ENCODE measurements at regions not wholly inside any gene's neighbourhood (a gene's known extent, or its start where the extent isn't known, plus 50 kb on each side); places are given as distances from the start of the nearest gene placed in this dataset.
"Not testable (repeated sequence)": the region's sequence is repeated elsewhere in the genome, so short reads cannot be mapped to it uniquely, and the experiment has no call there.

- in situ Hi-C loops (cut with MboI; ENCODE audit: low sequenced_read_pairs) = no loop called here
These were observed 136.1 kb upstream of the MYO3A start for GRCh38 chr10:25797888-25798429.

DNA sequence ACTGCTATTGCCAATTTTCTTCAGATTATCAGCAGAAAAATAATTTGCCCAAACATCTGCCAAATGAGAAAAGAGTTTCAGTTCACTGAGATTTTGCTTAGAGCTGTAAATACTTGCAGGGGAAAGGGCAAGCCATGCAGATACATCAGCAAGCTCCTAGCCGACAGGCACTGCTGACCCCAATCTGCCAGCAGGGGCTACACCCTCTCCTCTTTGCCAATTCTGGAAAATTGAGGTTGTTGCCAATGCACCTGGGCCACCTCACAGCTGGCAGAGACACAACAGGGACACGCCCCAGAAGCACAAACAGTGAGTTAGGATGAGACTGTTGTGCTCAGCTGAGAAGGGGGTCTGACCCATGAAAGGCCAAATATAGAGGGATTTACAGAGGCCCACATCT, 129.5 kb upstream of the MYO3A start:
- in situ Hi-C loops (cut with MboI; ENCODE audit: low sequenced_read_pairs) = no loop called here

GRCh38 chr10:25805986-25806385, 128.0 kb upstream of the MYO3A start:
- in situ Hi-C loops (cut with MboI; ENCODE audit: low sequenced_read_pairs) = no loop called here

DNA sequence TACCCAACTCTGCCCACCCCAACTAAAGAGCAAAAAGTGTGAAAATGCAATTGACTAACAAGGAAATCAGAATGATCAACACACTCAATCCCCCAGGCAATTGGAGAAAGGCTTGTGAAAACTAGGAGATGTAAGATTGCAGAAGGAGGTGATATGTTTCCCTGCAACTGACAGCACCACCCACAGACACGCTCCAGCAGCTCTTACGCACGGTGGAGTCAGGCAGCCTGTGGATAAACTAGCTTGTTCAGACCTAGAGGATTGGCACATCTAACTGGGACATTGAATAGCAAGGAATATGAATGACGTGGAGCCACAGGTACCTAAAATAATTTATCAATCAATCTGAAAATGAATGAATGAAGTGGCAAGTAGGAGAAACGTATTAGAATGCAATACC, 125.7 kb upstream of the MYO3A start:
- in situ Hi-C loops (cut with MboI; ENCODE audit: low sequenced_read_pairs) = no loop called here

DNA sequence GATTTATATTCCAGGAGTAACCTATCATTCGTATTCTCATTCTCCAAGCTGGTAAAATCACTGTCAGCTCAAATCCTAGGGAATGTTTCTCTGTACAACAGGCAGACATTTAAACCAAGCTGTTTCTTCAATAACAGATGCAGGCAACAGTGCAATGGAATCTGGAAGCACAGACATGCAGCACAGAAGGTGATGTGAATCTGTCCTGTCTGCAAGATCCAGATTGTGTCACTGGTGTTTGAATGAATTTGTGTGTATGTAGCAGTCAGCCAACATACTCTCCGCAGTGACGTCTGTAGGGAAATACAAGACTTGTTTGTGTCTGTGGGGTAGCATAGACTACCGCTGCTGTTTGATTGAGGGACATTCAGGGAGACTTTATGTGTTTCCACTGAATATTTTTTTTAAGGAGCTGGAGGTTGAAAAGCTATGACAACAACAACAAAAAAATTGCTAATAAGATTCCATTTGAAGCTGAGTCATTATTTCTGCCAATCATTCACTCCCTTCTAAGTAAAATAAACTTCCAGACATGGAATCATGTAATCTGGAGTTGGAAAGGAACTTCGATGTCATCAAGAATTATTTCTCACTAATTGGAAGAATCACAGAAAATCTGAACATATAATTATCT, 122.9 kb upstream of the MYO3A start:
- in situ Hi-C loops (cut with MboI; ENCODE audit: low sequenced_read_pairs) = no loop called here

DNA sequence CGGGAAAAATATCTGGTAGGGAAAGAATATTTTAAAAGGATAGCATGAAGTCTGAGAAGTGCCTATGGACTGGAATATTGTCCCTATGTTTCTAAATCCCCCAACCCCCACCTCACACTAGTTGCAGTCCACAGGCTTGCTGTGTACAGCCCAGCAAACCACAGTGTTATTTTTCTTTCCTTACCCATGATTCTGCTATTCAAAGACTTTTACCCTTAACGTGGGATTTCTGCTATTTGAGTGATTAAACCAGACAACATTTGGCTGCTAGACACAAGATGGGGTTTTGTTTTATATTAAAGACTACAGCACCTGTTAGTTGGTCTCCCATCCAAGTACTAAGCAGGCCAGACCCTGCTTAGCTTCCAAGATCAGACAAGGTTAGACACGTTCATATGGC, 120.5 kb upstream of the MYO3A start:
- in situ Hi-C loops (cut with MboI; ENCODE audit: low sequenced_read_pairs) = no loop called here

DNA sequence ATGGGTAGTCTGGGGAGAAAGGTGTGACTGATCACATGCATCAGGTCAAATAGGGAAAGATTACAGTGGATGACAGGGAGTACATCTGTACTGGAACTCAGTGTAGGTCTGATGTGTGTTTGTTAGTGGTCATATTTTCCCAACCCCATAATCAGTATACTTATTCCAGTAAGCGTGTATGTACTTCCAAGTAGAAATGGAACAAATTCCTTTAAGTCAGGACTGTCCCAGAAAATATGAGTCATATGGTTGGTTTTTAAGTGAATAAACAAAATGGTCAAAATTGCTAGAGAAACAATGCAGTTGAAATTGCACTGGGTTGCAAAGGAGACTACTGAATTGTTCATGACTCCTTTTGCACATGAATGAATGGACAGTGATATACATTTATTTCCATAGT, 118.8 kb upstream of the MYO3A start:
- in situ Hi-C loops (cut with MboI; ENCODE audit: low sequenced_read_pairs) = no loop called here

GRCh38 chr10:25815999-25816768, 117.8 kb upstream of the MYO3A start:
- in situ Hi-C loops (cut with MboI; ENCODE audit: low sequenced_read_pairs) = no loop called here

DNA sequence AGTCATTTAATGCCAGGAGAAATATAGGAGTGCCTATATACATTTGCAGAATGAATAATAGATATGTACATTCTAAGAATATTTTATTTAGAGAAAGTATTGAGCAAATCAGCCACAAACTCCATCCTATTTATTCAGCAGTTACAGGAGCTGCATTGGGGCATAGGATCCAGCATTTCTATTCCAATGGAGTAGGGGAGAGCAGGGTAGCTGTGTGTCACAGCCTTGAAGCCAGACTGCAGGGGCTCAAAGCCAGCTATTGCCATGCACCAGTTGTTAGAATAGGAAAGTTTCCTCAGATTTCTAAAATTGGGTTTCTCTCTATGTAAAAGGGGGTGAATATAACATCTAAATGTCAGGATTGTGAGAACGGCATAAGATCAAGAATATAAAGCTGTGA, 116.8 kb upstream of the MYO3A start:
- in situ Hi-C loops (cut with MboI; ENCODE audit: low sequenced_read_pairs) = no loop called here

- in situ Hi-C loops (cut with MboI; ENCODE audit: low sequenced_read_pairs) = no loop called here
These were observed 115.3 kb upstream of the MYO3A start for GRCh38 chr10:25818751-25819150.

DNA sequence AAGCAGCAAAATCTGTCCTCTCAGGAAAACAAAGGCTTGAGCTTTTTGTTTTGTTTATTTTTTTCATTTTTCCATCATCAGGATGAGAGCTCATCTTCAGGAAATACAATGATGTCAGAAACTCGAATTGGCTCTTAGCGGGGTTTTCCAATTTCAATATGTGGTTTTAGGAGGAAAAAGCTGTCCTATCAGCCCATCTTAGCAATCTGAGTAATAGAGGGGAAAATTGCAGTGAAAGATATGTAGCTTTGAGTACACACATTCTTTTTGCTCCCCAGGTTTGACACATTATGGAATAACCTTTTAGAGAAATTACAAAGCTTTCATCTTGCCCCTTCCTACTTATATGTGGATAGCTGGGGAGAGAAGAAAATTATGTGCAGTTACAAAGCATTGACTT, 113.6 kb upstream of the MYO3A start:
- in situ Hi-C loops (cut with MboI; ENCODE audit: low sequenced_read_pairs) = no loop called here

GRCh38 chr10:25820874-25821273, 113.2 kb upstream of the MYO3A start:
- in situ Hi-C loops (cut with MboI; ENCODE audit: low sequenced_read_pairs) = no loop called here

DNA sequence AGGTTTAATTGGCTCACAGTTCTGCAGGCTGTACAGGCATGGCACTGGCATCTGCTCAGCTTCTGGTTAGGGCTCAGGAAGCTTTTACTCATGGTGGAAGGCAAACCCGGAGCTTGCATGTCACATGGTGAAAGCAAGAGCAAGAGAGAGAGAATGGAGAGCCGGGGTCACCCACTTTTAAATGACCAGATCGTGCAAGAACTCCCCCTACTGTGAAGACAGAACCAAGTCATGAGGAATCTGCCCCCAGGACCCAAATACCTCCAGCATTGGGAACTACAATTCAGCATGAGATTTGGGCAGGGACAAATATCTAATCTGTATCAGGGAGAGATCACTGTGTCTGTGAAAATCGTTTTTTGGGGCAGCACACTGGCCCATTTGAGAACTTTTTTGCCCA, 110.0 kb upstream of the MYO3A start:
- in situ Hi-C loops (cut with MboI; ENCODE audit: low sequenced_read_pairs) = no loop called here

- in situ Hi-C loops (cut with MboI; ENCODE audit: low sequenced_read_pairs) = no loop called here
These were observed 105.6 kb upstream of the MYO3A start for GRCh38 chr10:25828475-25828874.

- in situ Hi-C loops (cut with MboI; ENCODE audit: low sequenced_read_pairs) = no loop called here
These were observed 102.9 kb upstream of the MYO3A start for GRCh38 chr10:25831080-25831479.

DNA sequence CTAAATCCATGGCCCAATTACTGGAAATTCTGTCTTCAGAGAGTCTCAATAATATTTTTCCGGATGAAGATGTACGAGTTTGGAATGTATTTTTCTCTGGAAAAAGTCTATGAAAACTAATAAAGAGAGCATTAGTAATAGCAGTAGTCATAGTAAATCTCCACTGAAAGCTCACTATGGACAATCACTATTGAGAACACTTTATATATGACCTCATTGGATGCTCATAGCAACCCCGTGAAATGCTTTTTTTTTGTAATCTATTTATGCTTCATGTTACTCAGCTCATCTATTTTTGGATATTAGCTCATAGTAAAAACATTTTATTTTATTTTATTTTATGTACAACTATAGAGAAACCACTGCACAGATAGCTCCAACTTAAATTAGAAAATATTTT, 94.3 kb upstream of the MYO3A start:
- in situ Hi-C loops (cut with MboI; ENCODE audit: low sequenced_read_pairs) = no loop called here

DNA sequence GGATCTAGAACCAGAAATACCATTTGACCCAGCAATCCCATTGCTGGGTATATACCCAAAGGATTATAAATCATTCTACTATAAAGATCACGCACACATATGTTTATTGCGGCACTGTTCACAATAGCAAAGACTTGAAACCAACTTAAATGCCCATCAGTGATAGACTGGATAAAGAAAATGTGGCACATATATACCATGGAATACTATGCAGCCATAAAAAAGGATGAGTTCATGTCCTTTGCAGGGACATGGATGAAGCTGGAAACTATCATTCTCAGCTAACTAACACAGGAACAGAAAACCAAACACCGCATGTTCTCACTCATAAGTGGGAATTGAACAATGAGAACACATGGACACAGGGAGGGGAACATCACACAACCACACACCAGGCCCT, 93.2 kb upstream of the MYO3A start:
- in situ Hi-C loops (cut with MboI; ENCODE audit: low sequenced_read_pairs) = not testable (repeated sequence)

GRCh38 chr10:25842146-25842545, 91.9 kb upstream of the MYO3A start:
- in situ Hi-C loops (cut with MboI; ENCODE audit: low sequenced_read_pairs) = no loop called here

- in situ Hi-C loops (cut with MboI; ENCODE audit: low sequenced_read_pairs) = no loop called here
These were observed 90.4 kb upstream of the MYO3A start for GRCh38 chr10:25843551-25844170.

- in situ Hi-C loops (cut with MboI; ENCODE audit: low sequenced_read_pairs) = not testable (repeated sequence)
These were observed 89.3 kb upstream of the MYO3A start for GRCh38 chr10:25844716-25845115.

GRCh38 chr10:25849268-25849667, 84.8 kb upstream of the MYO3A start:
- in situ Hi-C loops (cut with MboI; ENCODE audit: low sequenced_read_pairs) = no loop called here

DNA sequence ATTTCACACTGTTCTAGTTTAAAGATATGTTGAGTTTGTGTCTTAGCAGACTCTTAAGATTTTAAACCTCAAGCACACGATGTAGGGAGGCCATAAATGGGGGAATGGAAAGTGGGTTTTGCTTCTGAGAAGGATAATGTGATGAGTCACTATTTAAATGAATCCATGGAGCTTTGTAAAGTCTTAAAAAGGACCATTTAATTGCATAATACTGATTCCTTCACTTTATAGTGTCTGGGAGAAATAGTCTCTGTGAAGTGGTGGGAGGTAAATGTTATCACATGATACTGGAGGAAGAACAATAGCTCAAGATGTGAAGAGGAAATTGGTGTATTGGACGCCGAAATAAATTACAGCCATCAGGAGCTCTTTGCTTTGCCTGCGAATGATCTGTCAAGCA, 84.0 kb upstream of the MYO3A start:
- in situ Hi-C loops (cut with MboI; ENCODE audit: low sequenced_read_pairs) = no loop called here
